ENCODE measurements at regions not wholly inside any gene's neighbourhood (a gene's known extent, or its start where the extent isn't known, plus 50 kb on each side); places are given as distances from the start of the nearest gene placed in this dataset.

DNA sequence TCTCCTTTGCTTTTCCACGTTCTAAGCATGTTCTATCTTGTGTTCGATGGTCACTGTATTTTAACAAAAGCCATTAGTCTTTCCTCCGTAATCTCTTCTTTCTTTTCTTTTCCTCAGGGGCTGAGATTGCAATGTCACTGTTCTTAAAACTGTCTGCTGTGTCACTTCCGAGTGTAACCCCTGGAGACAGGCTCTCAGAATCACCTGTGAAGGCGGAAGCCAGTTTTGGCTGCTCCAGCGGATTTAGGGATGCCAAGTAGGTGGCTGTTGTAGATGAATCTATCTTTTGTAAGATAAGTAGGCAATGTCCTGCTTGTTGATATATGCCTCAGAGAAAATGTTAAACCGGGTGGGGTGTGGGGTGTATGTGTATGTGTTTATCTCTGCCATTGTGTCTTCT is 94.7 kb upstream of the L3MBTL4 start:
- TF ChIP-seq, protein P1, sequence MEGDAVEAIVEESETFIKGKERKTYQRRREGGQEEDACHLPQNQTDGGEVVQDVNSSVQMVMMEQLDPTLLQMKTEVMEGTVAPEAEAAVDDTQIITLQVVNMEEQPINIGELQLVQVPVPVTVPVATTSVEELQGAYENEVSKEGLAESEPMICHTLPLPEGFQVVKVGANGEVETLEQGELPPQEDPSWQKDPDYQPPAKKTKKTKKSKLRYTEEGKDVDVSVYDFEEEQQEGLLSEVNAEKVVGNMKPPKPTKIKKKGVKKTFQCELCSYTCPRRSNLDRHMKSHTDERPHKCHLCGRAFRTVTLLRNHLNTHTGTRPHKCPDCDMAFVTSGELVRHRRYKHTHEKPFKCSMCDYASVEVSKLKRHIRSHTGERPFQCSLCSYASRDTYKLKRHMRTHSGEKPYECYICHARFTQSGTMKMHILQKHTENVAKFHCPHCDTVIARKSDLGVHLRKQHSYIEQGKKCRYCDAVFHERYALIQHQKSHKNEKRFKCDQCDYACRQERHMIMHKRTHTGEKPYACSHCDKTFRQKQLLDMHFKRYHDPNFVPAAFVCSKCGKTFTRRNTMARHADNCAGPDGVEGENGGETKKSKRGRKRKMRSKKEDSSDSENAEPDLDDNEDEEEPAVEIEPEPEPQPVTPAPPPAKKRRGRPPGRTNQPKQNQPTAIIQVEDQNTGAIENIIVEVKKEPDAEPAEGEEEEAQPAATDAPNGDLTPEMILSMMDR (IDR thresholded peaks at IDR 0.05; ENCODE audit: poor library complexity, severe bottlenecking) = no peak
- TF ChIP-seq POLR2AphosphoS5 (IDR thresholded peaks at IDR 0.05) (no peak), EZH2 (IDR thresholded peaks at IDR 0.05; ENCODE audit: borderline replicate concordance, insufficient read depth, low read length, poor library complexity, severe bottlenecking) (no peak), RAD21 (conservative IDR thresholded peaks at IDR 0.05) (no peak), EP300 (conservative IDR thresholded peaks at IDR 0.05; ENCODE audit: poor library complexity, severe bottlenecking) (no peak)
- TF ChIP-seq, protein P2, sequence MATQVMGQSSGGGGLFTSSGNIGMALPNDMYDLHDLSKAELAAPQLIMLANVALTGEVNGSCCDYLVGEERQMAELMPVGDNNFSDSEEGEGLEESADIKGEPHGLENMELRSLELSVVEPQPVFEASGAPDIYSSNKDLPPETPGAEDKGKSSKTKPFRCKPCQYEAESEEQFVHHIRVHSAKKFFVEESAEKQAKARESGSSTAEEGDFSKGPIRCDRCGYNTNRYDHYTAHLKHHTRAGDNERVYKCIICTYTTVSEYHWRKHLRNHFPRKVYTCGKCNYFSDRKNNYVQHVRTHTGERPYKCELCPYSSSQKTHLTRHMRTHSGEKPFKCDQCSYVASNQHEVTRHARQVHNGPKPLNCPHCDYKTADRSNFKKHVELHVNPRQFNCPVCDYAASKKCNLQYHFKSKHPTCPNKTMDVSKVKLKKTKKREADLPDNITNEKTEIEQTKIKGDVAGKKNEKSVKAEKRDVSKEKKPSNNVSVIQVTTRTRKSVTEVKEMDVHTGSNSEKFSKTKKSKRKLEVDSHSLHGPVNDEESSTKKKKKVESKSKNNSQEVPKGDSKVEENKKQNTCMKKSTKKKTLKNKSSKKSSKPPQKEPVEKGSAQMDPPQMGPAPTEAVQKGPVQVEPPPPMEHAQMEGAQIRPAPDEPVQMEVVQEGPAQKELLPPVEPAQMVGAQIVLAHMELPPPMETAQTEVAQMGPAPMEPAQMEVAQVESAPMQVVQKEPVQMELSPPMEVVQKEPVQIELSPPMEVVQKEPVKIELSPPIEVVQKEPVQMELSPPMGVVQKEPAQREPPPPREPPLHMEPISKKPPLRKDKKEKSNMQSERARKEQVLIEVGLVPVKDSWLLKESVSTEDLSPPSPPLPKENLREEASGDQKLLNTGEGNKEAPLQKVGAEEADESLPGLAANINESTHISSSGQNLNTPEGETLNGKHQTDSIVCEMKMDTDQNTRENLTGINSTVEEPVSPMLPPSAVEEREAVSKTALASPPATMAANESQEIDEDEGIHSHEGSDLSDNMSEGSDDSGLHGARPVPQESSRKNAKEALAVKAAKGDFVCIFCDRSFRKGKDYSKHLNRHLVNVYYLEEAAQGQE (IDR thresholded peaks at IDR 0.05; ENCODE audit: borderline replicate concordance) = no peak

Data from neural cell (in vitro differentiated cells).